Memory B cell (primary cell): ENCODE measurements at regions not wholly inside any gene's neighbourhood (a gene's known extent, or its start where the extent isn't known, plus 50 kb on each side); places are given as distances from the start of the nearest gene placed in this dataset.
"Not testable (repeated sequence)": the region's sequence is repeated elsewhere in the genome, so short reads cannot be mapped to it uniquely, and the experiment has no call there.

ENCODE experiments used
- ATAC-seq: fragments of 150-1000 bp; cut with Tn5 transposase; 2 replicates; pipeline ENCODE4 v1.10.0; 2021; ENCODE audit warnings: low read depth, mild to moderate bottlenecking, moderate library complexity
- DNase-seq, 2 donors: peaks; one replicate each; pipeline ENCODE4 v3.0.0; 2022; ENCODE audit warnings: low spot score in 2 of 2
- H3K27ac Mint-ChIP-seq: one replicate; pipeline ENCODE4 v1.8.0; 2022; ENCODE audit warnings: mild to moderate bottlenecking, moderate library complexity, mixed read lengths
- H3K27me3 Mint-ChIP-seq: one replicate; pipeline ENCODE4 v1.8.0; 2022; ENCODE audit warnings: mixed read lengths
- H3K36me3 Mint-ChIP-seq: one replicate; pipeline ENCODE4 v1.8.0; 2022; ENCODE audit warnings: mild to moderate bottlenecking, mixed read lengths
- H3K4me1 Mint-ChIP-seq: one replicate; pipeline ENCODE4 v1.8.0; 2022; ENCODE audit warnings: mixed read lengths
- H3K4me3 Mint-ChIP-seq: one replicate; pipeline ENCODE4 v1.8.0; 2022; ENCODE audit warnings: mild to moderate bottlenecking, moderate library complexity, mixed read lengths
- H3K9me3 Mint-ChIP-seq: one replicate; pipeline ENCODE4 v1.8.0; 2022; ENCODE audit warnings: mixed read lengths

DNA sequence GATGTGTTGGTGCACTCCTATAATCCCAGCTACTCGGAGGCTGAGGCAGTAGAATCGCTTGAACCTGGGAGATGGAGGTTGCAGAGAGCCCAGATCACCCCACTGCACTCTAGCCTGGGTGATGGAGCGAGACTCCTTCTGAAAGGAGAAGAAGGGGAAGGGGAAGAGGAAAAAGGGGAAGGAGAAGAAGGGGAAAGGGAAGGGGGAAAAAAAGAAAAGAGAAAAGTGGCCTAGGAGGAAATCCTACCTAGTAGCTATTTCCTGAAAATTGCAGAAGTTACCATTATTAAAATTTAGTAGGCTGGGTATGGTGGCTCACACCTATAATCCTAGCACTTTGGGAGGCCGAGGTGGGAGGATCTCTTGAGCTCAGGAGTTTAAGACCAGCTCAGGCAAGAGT, 67.4 kb downstream of the ARRDC3 start:
- DNase-seq (no peak), ATAC-seq (no peak)
- no peaks in the 10 kb centered on the region for H3K36me3 Mint-ChIP-seq
- no peak overlapping the region for H3K4me3 Mint-ChIP-seq
- H3K9me3 Mint-ChIP-seq = peaks cover 3% of the 10 kb centered on the region
- H3K27me3 Mint-ChIP-seq = no peaks in the 10 kb centered on the region
- H3K27ac Mint-ChIP-seq = no peak overlapping the region
- H3K4me1 Mint-ChIP-seq = peaks cover 38% of the 10 kb centered on the region

DNA sequence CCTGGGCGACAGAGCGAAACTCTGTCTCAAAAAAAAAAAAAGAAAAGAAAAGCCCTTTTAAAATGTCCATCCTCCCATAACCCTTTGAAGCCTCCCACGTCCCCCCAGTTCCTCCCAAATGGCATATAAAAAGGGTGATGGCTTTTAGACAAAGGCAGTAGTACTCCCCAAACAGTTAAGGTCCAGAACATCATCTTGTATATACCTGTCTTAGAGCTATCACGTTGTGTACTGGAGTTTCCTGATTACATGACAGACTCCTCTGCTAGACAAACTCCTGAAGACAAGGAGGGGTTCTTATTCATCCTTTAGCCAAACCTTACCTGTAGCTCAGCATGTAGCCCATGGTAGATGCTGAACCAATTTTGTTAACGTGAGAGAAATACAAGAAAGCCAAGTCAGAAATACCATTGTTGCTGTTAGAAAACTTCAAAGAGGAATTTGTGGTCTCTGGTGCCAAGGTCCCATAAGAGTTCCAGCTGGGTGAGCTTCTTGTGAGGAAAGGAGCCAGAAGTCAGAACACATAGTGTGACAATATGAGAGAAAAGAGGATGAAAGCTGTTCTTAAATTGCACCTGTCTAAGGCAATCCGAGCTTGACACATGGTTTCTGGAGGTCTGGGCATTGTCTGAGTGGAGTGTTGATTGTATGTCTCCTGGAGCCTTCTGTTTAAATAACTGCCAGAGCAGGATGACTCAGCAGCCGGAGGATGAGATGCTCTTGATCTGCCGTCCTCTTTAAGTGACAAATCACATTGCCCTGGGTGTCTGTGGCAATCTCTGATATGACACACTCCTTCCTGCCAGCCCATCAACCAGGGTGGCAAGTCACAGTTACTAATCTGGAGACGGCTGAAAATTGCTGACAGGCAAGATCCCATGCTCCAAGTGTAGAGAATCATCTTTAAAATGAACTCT, 69.1 kb downstream of the ARRDC3 start:
- Mint-ChIP-seq H3K4me1 (peaks cover 38% of the 10 kb centered on the region), H3K27me3 (no peaks in the 10 kb centered on the region), H3K4me3 (no peak overlapping the region), H3K9me3 (peaks cover 3% of the 10 kb centered on the region), H3K27ac (peak overlapping the region; percentile 77), H3K36me3 (no peaks in the 10 kb centered on the region)
- peak; percentile 26 for ATAC-seq
- no peak for DNase-seq

DNA sequence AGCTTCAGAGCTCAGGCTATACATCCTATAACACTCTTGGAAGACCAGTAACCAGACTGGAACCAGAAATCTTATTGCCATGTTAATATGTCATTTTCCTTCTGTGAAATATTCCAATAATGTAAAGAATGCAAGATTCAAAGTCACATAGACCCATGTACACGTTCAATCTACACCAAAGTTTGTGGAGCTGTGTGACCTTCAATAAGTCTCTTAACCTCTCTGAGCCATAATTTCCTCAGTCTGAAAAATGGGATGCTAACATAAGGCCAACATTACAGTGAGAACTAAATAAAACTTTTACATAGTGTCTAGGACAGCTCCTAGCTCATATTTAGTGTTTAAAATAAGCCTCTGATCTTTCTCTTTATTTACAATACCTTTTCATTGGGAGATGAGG, 70.4 kb downstream of the ARRDC3 start:
- H3K27me3 Mint-ChIP-seq = no peaks in the 10 kb centered on the region
- no peaks in the 10 kb centered on the region for H3K36me3 Mint-ChIP-seq
- H3K9me3 Mint-ChIP-seq = peaks cover 3% of the 10 kb centered on the region
- no peak overlapping the region for H3K4me3 Mint-ChIP-seq
- ATAC-seq = no peak
- peaks cover 38% of the 10 kb centered on the region for H3K4me1 Mint-ChIP-seq
- DNase-seq = no peak
- peak overlapping the region; percentile 87 for H3K27ac Mint-ChIP-seq

DNA sequence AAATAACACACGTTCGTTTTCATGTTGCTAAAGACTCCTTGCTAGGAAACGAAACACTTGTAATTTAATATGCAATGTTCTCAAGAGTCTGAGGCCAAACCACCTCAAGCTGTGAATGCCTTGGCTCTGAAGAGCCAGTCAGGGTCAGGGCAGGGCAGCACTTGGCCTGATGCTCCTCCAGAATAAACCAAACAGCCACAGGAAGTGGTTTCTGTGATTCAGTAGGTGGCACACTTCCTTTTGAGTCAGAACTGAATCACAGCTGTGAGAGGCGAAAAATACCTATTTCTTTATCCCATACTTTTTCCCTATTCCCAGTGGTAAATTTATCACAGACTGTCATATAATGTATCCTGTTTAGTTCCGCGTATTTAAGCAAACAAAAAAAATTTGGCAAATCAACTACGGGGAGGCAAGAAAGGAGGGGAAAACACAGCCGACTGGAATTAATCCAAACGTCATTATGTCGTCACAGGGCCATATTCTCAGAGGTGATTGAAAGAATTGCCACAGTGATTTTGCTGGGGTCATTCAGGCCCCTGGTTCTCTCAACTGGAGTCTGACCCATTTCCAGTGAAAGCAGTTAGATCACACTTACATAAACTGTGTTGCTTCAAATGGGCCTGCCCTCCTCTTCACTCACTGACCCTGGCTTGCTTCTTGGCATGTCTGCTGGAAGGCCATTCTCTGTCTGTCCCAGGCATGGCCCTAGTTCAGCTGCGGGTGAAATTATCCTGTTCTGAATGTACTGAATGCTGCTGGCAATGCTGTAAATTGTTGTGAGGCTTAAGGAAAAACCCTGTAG, 71.2 kb downstream of the ARRDC3 start:
- DNase-seq (peak; percentile 18 to 28), ATAC-seq (peak; percentile 87)
- peak overlapping the region; percentile 87 for H3K27ac Mint-ChIP-seq
- H3K9me3 Mint-ChIP-seq = peaks cover 3% of the 10 kb centered on the region
- H3K4me3 Mint-ChIP-seq = peak overlapping the region; percentile 29
- no peaks in the 10 kb centered on the region for H3K27me3 Mint-ChIP-seq
- no peaks in the 10 kb centered on the region for H3K36me3 Mint-ChIP-seq
- peaks cover 38% of the 10 kb centered on the region for H3K4me1 Mint-ChIP-seq

DNA sequence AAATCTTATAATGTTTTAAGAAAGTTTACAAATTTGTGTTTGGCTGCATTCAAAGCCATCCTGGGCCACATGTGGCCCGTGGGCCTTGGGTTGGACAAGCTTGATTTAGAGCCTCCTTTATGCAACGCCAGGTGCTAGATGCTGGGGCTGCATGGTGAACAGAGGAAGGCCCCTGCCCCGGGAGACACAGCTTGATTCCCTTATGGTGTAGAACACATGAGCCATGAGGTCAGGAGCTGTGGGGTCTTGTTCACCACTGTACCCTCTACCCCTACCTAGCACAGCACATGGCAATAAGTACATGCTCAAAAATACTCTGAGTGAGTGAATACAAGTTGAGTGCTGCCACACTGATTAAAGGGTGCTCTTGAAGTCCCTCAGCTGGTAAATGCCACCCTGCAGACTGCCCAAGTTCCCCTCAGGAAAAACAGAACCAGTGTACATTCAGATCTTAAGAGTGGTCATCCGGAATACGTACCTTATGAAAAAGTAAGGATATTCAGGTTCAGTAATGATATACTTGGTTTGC, 71.9 kb downstream of the ARRDC3 start:
- DNase-seq (no peak), ATAC-seq (peak; percentile 6)
- Mint-ChIP-seq H3K4me3 (peak overlapping the region; percentile 29), H3K27ac (peak overlapping the region; percentile 87), H3K9me3 (peaks cover 3% of the 10 kb centered on the region), H3K27me3 (no peaks in the 10 kb centered on the region), H3K36me3 (no peaks in the 10 kb centered on the region), H3K4me1 (peaks cover 38% of the 10 kb centered on the region)

DNA sequence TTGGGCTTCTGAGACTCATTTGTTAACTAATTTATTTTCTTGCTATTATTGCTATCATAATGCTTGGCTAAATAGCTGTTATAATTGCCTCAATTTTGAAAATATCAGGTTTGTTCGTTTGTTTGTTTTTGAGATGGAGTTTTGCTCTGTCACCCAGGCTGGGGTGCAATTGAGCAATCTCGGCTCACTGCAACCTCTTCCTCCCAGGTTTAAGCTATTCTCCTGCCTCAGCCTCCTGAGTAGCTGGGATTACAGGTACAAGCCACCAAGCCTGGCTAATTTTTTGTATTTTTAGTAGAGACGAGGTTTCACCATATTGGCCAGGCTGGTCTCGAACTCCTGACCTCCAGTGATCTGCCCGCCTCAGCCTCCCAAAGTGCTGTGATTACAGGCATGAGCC, 75.0 kb downstream of the ARRDC3 start:
- DNase-seq, H3K36me3 Mint-ChIP-seq, H3K27ac Mint-ChIP-seq, H3K4me3 Mint-ChIP-seq, H3K9me3 Mint-ChIP-seq, H3K27me3 Mint-ChIP-seq, ATAC-seq: not testable (repeated sequence)
- peaks cover 23% of the 10 kb centered on the region for H3K4me1 Mint-ChIP-seq

DNA sequence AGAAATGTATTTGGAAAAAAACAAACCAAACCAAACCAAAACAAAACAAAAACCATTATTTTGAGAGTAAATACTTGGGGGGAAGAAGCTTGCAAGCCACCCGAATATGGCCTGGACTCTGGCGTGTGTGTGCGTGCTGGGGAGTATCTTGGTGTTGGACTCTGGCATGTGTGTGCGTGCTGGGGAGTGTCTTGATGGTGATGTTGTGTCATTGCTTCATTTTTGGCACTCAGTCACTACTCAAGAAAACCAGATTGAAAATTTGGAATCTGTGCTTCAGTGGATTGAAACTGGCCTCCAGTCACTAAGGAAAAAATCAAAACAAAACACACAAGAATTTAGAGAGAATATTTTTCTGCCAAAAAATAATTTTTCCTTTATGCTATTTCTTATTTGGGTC, 76.1 kb downstream of the ARRDC3 start:
- ATAC-seq = no peak
- DNase-seq = no peak
- H3K4me3 Mint-ChIP-seq = no peak overlapping the region
- H3K36me3 Mint-ChIP-seq = no peaks in the 10 kb centered on the region
- no peak overlapping the region for H3K27ac Mint-ChIP-seq
- H3K9me3 Mint-ChIP-seq = peaks cover 2% of the 10 kb centered on the region
- no peaks in the 10 kb centered on the region for H3K27me3 Mint-ChIP-seq
- peaks cover 13% of the 10 kb centered on the region for H3K4me1 Mint-ChIP-seq

DNA sequence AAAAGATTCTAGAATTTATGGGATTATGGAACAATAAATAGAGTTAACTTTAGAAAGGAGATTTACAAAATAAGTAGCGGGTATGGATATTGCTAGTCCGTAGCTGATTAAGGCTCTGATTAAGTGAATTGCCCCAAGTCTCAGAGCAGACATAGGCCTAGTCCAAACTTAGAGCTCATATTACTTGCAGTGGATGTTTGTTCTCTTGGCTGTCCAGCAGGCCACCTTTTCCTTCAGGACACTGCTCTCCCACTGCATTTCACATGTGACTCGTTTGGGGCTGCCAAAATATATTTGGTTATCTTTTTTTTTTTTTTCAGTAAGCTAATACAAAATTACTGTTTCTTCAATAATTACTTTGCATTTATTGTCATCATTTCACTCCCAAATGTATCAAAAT, 76.6 kb downstream of the ARRDC3 start:
- H3K27ac Mint-ChIP-seq = no peak overlapping the region
- no peaks in the 10 kb centered on the region for H3K27me3 Mint-ChIP-seq
- H3K4me3 Mint-ChIP-seq = no peak overlapping the region
- DNase-seq (no peak), ATAC-seq (no peak)
- H3K9me3 Mint-ChIP-seq = peaks cover 2% of the 10 kb centered on the region
- H3K36me3 Mint-ChIP-seq = no peaks in the 10 kb centered on the region
- H3K4me1 Mint-ChIP-seq = peaks cover 8% of the 10 kb centered on the region

DNA sequence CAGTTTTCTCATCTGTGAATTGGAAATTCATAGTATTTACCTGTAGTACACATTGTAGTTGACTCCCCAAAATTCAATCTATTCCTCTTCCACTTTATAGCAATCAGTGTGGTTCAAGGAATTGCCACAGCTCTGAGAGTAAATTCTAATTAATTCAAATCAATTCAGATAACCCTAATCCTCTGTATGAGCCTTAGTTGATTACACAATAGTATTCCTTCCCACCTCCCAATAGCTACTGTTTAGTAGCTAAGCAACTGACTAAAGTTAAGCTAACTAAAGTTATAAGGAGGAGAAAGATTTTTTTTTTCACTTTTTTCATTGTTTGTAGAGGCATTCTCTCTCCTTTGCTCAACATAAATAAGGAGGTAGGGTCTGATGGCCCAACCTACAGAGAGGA, 77.5 kb downstream of the ARRDC3 start:
- no peak overlapping the region for H3K27ac Mint-ChIP-seq
- ATAC-seq (no peak), DNase-seq (no peak)
- H3K27me3 Mint-ChIP-seq = no peaks in the 10 kb centered on the region
- no peaks in the 10 kb centered on the region for H3K36me3 Mint-ChIP-seq
- no peak overlapping the region for H3K4me3 Mint-ChIP-seq
- H3K9me3 Mint-ChIP-seq = no peaks in the 10 kb centered on the region
- H3K4me1 Mint-ChIP-seq = no peaks in the 10 kb centered on the region

DNA sequence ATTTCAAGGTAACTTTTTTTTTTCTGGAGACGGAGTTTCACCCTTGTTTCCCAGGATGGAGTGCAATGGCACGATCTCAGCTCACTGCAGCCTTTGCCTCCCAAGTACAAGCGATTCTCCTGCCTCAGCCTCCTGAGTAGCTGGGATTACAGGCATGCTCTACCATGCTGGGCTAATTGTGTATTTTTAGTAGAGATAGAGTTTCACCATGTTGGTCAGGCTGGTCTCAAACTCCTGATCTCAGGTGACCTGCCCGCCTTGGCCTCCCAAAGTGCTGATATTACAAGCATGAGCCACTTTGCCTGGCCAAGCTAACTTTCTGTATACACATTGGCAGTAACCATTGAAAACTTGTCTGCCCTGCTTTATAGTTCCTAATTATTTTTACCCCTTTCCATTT, 79.1 kb downstream of the ARRDC3 start:
- H3K36me3 Mint-ChIP-seq, H3K9me3 Mint-ChIP-seq, H3K4me3 Mint-ChIP-seq, ATAC-seq, DNase-seq, H3K27ac Mint-ChIP-seq, H3K4me1 Mint-ChIP-seq, H3K27me3 Mint-ChIP-seq: not testable (repeated sequence)

DNA sequence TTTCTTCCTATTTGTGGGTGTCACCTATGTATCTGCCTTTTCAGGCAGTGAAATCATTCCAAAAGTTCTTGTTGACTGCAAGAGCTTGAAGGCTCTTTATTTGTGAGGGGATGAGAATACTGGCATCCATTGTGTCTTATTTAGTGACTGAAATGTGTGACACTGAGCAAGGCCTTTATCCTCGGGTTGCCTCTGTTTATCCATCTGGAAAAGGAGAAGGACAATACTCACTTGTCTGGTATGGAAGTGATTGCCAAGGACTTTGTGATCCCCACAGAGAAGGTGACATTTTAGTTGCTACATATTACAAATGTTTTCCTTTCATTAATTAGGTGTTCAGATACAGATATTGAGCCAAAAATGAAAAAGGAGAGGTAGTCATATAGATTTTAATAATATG, 80.2 kb downstream of the ARRDC3 start:
- H3K4me3 Mint-ChIP-seq = no peak overlapping the region
- no peak for ATAC-seq
- H3K36me3 Mint-ChIP-seq = no peaks in the 10 kb centered on the region

DNA sequence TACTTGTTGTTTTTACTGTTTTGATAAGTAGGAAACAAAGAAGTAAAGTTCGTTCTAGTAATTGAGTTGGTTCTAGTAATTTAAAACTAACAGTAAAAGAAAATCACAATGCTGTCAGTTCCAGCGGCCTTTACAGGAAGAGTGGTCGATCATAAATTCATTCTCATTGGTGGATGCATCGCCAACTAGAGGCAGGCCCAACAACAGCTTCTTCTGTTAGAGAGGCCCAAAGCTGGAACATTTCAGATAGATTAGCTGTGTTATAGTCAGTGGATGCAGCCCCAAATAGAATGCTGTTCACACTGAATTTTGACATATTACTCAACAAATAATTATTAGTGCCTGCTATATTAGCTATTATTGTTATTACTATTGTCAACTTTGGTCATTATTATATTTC, 80.8 kb downstream of the ARRDC3 start:
- H3K4me3 Mint-ChIP-seq = no peak overlapping the region
- ATAC-seq (no peak), DNase-seq (no peak)
- H3K36me3 Mint-ChIP-seq = no peaks in the 10 kb centered on the region
- no peaks in the 10 kb centered on the region for H3K27me3 Mint-ChIP-seq
- no peaks in the 10 kb centered on the region for H3K9me3 Mint-ChIP-seq
- H3K27ac Mint-ChIP-seq = no peak overlapping the region
- no peaks in the 10 kb centered on the region for H3K4me1 Mint-ChIP-seq

More for the DNA sequence above, 80.2 kb downstream of the ARRDC3 start:
- no peak overlapping the region for H3K27ac Mint-ChIP-seq
- no peaks in the 10 kb centered on the region for H3K4me1 Mint-ChIP-seq
- H3K9me3 Mint-ChIP-seq = no peaks in the 10 kb centered on the region
- no peaks in the 10 kb centered on the region for H3K27me3 Mint-ChIP-seq
- DNase-seq = no peak

DNA sequence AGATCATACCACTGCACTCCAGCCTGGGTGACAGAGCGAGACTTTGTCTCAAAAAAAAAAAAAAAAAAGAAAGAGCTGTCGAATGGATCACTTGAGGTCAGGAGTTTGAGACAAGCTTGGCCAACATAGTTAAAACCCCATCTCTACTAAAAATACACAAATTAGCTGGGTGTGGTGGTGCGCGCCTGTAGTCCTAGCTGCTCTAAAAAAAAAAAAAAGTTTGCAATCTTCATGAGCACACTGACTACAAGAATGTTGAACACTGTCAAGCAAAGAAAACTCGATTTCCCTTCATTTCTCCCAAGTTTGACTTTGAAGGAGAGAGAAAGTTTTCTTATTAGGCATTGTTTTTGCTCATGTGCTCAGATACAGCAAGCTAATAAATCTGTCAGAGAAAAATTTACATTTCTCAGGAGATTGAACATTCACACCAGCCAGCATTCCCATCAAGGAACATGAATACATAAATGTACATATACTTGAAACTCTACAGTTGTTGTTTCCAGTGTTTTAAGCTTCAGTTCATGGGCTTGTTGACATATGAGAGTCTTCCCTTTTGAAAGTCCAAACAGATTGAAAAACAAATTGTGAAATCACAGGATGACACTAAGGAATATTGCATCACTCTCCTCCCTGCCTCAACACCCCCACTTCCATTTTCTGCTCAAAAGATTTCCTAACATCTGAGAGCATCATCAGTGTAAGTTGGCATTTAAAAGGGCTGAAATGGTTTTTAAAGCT, 81.8 kb downstream of the ARRDC3 start:
- no peaks in the 10 kb centered on the region for H3K27me3 Mint-ChIP-seq
- no peaks in the 10 kb centered on the region for H3K36me3 Mint-ChIP-seq
- H3K9me3 Mint-ChIP-seq = no peaks in the 10 kb centered on the region
- no peaks in the 10 kb centered on the region for H3K4me1 Mint-ChIP-seq
- H3K27ac Mint-ChIP-seq = no peak overlapping the region
- H3K4me3 Mint-ChIP-seq = no peak overlapping the region
- DNase-seq (no peak), ATAC-seq (no peak)

DNA sequence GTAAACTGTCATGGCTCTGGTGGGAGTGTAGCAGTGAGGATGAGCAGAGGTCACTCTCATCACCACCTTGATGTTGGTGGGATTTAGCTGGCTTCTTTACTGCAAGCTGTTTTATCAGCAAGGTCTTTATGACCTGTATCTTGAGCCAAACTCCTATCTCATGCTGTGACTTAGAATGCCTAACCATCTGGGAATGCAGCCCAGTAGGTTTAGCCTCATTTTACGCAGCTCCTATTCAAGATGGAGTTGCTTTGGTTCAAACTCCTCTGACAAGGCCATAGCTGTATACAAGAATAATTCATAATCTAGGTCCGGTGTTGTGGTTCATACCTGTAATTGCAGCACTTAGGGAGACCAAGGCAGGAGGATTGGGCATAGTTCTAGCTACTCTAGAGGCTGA, 85.1 kb downstream of the ARRDC3 start:
- DNase-seq (no peak), ATAC-seq (no peak)
- Mint-ChIP-seq H3K36me3 (no peaks in the 10 kb centered on the region), H3K9me3 (no peaks in the 10 kb centered on the region), H3K27me3 (peaks cover 1% of the 10 kb centered on the region), H3K27ac (no peak overlapping the region), H3K4me3 (no peak overlapping the region), H3K4me1 (no peaks in the 10 kb centered on the region)
